Right renal pelvis (tissue), 4 donors: ENCODE measurements at regions not wholly inside any gene's neighbourhood (a gene's known extent, or its start where the extent isn't known, plus 50 kb on each side); places are given as distances from the start of the nearest gene placed in this dataset.

Experiments
- DNase-seq, 4 donors: peaks; one replicate each; pipeline ENCODE4 v3.0.0-alpha.2; 2013; ENCODE audit warnings: low read depth in 4 of 4, low spot score in 3 of 4, missing footprints in 1 of 4

DNA sequence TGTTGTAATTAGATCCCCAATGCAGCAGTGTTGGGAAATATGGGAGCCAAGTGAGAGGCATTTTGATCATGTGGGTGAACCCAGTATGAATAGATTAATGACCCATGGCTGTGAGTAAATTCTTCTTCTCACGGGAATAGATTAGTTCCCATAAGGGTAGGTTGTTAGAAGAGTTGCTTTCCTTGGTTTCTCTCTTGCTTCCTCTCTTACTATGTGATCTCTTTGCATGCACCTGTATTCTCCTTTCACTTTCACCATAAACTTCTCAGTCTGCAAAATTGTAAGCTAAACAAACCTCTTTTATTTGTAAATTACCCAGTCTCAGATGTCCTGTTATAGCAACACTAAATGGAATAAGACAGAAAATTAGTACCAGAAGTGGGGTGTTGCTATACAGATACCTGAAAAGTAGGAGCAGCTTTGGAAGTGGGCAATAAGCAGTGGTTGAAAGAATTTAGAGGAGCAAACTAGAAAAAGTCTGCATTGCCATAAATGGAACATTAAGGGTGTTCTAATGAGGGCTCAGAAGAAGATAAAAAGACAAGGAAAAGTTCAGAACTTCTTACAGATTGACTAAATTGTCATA lies 1090.0 kb upstream of the ARRDC3 start:
- no peak for DNase-seq

DNA sequence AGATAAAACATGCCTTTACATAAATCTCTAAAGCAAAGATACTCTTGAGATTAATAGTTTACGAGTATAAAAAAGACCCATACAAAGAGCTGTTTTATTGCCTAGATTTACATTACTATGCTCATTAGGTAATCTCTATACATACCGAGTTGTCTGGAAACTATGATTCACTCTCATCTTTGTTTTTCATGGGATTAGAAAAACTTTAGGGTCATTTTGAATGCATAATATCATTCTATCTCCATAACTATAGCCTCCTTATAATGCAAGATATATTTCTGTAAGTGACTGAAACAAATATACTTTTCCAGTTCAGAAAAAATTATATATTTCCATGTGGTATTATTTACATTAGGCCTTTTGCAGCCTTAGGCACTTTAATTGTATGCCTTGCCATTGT lies 1088.7 kb upstream of the ARRDC3 start:
- no peak for DNase-seq

GRCh38 chr5:92470770-92471169 lies 1087.7 kb upstream of the ARRDC3 start:
- no peak for DNase-seq

DNA sequence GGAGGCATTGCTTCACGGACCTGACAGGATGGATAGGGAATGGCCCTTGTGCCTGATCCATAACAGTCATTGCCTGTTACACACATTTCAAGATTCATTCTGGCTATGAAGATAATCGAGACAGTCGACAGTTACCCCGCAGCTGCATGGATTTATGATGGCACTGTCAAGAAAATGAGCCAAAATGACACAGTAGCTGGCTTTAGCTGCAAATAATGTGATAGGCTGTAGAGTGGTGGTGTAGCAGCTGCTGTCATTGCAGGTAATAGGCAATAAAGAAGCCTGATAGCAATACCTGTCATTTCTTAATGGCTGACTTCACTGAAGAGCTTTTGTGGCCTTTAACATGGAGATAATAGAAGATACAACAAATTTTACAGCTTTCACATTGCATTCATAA lies 1085.2 kb upstream of the ARRDC3 start:
- DNase-seq, result no peak

DNA sequence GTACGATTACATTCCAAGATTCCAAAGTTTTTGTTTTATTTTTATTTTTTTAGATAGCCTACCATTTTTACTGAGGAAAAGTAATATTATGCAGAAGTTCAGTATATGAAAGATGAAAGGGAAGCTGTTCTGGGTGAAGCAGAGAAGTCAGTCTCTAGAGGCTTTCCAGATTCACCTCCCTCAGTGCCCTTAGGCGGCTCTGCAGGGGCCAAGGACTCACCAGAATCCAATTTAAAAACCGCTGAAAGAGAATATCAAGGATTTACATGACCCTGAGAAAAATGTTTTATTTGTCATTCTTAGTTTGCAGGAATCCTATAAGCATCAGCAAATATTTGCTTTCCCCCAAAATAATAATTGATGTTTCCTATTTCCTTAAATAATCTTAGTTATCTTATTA lies 1084.6 kb upstream of the ARRDC3 start:
- no peak for DNase-seq

- DNase-seq, result no peak
Measured at GRCh38 chr5:92460505-92460904, 1077.4 kb upstream of the ARRDC3 start.

GRCh38 chr5:92459654-92460053 lies 1076.5 kb upstream of the ARRDC3 start:
- DNase-seq, result no peak

DNA sequence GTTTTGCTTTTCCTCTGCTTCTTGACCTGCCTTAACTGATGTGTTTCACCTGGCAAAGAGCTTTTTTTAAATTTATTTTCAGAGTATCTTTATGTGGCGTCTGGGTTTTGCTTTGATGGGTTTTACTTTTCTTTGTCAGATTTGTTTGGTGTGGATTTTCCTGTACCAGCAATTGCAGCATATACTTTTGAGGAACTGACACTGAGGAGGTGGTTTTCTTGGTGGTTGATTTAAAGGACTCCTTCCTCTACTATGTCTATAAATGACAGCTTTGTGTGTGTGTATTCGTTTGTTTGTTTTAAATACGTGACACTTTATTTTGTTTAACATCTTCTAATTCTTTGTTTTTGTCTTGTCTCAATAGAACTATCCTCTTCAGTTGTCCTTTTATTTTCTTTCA lies 1071.9 kb upstream of the ARRDC3 start:
- DNase-seq, result no peak

GRCh38 chr5:92444888-92445287 lies 1061.8 kb upstream of the ARRDC3 start:
- DNase-seq, result no peak

DNA sequence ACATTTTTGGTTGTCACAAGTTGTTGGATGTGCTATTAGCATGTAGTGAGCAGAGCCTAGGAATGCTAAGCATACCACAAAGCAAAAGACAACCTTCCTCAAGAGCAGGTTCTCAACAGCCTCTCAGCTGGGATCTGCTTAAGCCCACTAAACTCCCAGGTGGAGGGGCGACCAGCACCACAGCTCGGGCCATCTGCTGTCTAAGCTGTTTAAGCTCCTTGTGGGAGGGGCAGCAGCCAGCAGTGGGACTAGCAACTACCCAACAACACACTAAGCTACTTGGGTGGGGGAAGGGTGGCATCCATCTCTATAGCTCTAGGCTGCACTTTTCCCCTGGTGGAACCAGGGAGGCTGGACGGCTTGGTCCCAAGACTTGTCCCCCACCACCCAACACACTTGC lies 1052.7 kb upstream of the ARRDC3 start:
- DNase-seq, result no peak

DNA sequence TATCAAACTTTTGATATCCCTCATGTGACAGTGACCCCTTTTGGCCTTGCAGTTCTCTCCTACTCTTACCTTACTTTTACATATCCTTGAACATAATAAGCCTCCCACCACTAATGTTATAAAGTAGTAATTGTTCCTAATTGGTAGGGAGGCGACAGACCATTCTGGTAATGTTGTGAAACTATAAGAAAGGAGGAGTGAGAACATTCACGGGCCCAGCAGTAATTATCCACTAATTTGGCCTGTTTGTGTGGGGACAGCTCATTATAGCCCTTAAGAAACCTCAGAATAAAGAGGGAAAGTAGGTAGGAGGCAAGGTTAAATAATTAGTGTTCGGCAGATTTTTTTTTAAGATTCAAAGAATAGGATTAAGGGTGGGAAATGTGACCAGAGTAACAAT lies 1046.5 kb upstream of the ARRDC3 start:
- no peak for DNase-seq

DNA sequence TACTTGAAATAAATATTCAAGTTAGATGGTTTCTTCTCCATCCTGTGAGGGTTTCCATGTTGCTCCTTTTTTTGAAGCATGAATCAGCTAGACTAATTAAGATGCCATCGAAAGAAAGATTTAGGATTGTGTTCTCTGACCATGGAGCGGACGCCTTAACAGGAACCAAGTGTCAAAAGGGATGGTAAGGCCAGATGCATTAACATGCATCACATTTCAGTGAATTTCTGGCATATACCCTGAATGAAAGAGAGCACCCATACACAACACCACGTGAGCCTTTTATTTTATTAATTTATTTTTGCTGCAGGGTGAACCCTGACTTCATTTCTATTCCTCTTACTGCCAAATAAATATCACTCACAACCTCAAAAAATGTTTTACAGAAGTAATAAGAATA lies 1045.3 kb upstream of the ARRDC3 start:
- no peak for DNase-seq

GRCh38 chr5:92424785-92425426 lies 1041.8 kb upstream of the ARRDC3 start:
- DNase-seq, result no peak

DNA sequence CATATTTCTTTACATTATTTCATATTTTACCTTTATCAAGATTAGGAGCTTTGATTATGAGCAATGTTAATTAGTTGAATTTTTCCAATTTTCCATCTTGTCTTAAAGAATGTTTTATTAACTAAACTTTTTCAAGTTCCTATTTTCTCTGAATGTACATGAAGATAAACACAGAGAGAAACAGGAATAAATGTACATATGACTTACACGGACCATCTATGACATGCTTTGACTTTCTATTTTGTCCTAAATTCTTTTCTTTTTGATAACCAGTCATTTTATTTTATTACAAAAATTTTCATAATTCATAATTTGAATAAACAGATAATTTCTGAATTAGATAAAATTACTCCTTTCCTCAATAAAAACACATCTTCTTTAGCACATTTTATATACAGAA lies 1038.8 kb upstream of the ARRDC3 start:
- DNase-seq, result no peak

GRCh38 chr5:92421196-92421595 lies 1038.1 kb upstream of the ARRDC3 start:
- DNase-seq, result no peak

DNA sequence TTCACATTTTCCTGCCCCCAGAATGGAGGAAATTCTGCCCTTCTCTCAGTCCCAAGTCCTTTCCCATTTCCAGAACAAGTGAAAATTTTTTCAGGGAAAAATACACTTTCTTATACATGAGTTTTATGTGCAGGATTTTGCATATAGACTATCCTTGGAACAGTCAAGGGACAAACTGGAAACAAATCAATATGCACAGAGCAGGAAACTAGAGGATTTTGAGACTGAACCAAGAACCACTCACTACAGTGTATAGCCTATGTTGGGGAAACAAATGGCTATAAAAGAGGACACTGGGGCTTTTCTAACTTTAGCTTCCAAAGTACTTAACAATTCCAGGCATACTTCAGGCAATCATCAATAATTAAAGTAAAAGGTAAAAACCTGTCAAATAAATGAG lies 1036.1 kb upstream of the ARRDC3 start:
- DNase-seq, result no peak

GRCh38 chr5:92418341-92418740 lies 1035.2 kb upstream of the ARRDC3 start:
- DNase-seq, result no peak

- no peak for DNase-seq
Measured at GRCh38 chr5:92409134-92409533, 1026.0 kb upstream of the ARRDC3 start.

DNA sequence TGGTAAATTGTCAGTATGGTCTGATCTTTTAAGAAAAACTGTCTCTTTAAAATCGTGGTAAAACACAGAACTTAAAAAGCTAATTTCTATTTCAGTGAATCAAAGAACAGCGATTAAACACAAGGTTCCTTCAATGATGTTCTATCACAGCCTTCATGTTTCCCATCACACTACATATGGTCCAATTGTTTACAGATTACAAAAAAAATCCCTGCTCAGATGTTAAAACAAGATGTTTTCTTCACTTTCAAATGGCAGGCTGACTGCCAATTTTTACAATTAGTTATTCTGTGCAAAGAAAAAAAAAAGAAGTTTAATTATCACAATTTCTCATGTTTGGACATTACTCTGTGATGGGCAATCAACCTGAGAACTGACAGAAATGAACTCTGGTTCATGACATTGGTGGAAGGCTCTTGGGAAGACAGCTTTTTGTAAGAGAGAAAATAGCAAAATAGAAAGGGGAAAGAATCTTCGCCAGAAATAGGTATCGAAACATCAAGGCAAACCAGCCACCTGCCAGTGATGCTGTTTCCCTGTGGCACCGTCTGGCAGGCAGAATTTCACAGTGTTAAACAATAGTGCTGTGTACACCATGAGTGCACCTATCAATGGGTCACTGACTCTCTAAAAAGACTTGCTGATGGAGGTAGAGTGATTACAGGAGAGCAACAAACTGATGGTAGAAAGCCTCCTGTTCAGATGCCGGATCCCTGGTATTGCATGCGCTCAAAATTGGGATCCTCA lies 1020.0 kb upstream of the ARRDC3 start:
- no peak for DNase-seq

DNA sequence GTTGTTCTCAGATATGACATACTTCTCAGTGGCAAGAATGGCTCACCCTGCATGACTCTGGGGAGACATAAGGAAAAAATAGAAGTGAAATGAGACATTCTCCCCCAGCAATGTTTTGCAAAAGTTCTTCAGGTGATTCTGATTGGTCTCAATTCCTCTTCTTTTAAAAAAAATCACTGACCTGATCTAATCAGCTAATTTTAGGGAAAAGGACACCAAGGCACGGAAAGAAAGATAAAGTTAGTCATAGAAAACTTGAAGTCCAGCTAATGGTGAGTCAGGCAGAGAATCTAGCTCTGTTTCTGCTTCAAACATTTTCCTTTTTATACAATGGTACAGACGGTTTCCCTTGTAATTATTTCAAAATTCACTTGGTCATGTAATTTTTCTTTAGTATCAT lies 1018.9 kb upstream of the ARRDC3 start:
- DNase-seq, result no peak

- peak in 1 of 4 donors; percentile 5 for DNase-seq
Measured at GRCh38 chr5:92401492-92401891, 1018.4 kb upstream of the ARRDC3 start.

DNA sequence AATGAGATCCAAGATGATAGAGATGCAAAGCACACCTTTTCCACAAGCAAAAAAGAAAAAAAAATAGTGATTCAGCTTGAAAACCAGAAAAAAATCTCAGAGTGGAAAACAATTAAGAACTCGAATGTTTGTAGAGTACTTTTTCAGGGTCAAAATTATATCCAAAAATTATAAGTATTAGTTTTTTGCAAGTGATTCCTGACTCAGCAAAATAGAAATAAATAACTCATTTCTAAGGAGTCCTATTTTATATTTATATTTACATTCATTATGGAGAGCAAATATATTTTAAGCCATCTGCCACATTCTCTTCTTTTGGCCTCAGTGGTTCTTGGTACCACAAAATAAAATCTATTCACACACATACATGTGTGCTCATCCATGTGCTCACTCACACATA lies 1011.8 kb upstream of the ARRDC3 start:
- DNase-seq, result no peak
